ENCODE measurements at regions not wholly inside any gene's neighbourhood (a gene's known extent, or its start where the extent isn't known, plus 50 kb on each side); places are given as distances from the start of the nearest gene placed in this dataset.

GRCh38 chr13:73910733-73911132 is 223.5 kb downstream of the KLF12 start:
- intact Hi-C loops (cut with DNase I) = no loop called here
- Histone ChIP-seq H3K27me3 (no peaks in the 10 kb centered on the region), H3K9ac (ENCODE audit: low read depth in 2 of 2, low read length in 2 of 2) (no peak overlapping the region), H3K9me3 (no peaks in the 10 kb centered on the region), H3K4me3 (no peak overlapping the region), H3K27ac (no peak overlapping the region), H3K4me1 (no peaks in the 10 kb centered on the region), H3K36me3 (no peaks in the 10 kb centered on the region)
- TF ChIP-seq, protein P1, sequence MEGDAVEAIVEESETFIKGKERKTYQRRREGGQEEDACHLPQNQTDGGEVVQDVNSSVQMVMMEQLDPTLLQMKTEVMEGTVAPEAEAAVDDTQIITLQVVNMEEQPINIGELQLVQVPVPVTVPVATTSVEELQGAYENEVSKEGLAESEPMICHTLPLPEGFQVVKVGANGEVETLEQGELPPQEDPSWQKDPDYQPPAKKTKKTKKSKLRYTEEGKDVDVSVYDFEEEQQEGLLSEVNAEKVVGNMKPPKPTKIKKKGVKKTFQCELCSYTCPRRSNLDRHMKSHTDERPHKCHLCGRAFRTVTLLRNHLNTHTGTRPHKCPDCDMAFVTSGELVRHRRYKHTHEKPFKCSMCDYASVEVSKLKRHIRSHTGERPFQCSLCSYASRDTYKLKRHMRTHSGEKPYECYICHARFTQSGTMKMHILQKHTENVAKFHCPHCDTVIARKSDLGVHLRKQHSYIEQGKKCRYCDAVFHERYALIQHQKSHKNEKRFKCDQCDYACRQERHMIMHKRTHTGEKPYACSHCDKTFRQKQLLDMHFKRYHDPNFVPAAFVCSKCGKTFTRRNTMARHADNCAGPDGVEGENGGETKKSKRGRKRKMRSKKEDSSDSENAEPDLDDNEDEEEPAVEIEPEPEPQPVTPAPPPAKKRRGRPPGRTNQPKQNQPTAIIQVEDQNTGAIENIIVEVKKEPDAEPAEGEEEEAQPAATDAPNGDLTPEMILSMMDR (IDR thresholded peaks at IDR 0.05) = no peak
- DNase-seq = no peak

- no peak overlapping the region for H3K9ac ChIP-seq (ENCODE audit: low read depth in 2 of 2, low read length in 2 of 2)
- no peak for DNase-seq
- intact Hi-C loops (cut with DNase I) = no loop called here
These were observed 225.4 kb downstream of the KLF12 start for GRCh38 chr13:73908809-73909208.

GRCh38 chr13:73904625-73905024 is 229.6 kb downstream of the KLF12 start:
- Histone ChIP-seq H3K27me3 (no peaks in the 10 kb centered on the region), H3K36me3 (no peaks in the 10 kb centered on the region), H3K27ac (no peak overlapping the region), H3K4me1 (no peaks in the 10 kb centered on the region), H3K9me3 (no peaks in the 10 kb centered on the region), H3K9ac (ENCODE audit: low read depth in 2 of 2, low read length in 2 of 2) (no peak overlapping the region), H3K4me3 (no peak overlapping the region)
- TF ChIP-seq, protein P1 (IDR thresholded peaks at IDR 0.05) = no peak
- intact Hi-C loops (cut with DNase I) = no loop called here
- no peak for DNase-seq

More at GRCh38 chr13:73908809-73909208, 225.4 kb downstream of the KLF12 start:
- Histone ChIP-seq H3K27ac (no peak overlapping the region), H3K4me1 (no peaks in the 10 kb centered on the region), H3K9me3 (no peaks in the 10 kb centered on the region), H3K36me3 (no peaks in the 10 kb centered on the region), H3K4me3 (no peak overlapping the region), H3K27me3 (no peaks in the 10 kb centered on the region)
- TF ChIP-seq, protein P1 (IDR thresholded peaks at IDR 0.05) = no peak

GRCh38 chr13:73903561-73903960 is 230.6 kb downstream of the KLF12 start:
- TF ChIP-seq, protein P1 (IDR thresholded peaks at IDR 0.05) = no peak
- intact Hi-C loops (cut with DNase I) = no loop called here
- H3K27me3 ChIP-seq = no peaks in the 10 kb centered on the region

GRCh38 chr13:73902847-73903246 is 231.4 kb downstream of the KLF12 start:
- Histone ChIP-seq H3K4me3 (no peak overlapping the region), H3K4me1 (no peaks in the 10 kb centered on the region), H3K36me3 (no peaks in the 10 kb centered on the region), H3K27me3 (no peaks in the 10 kb centered on the region), H3K9me3 (no peaks in the 10 kb centered on the region), H3K27ac (no peak overlapping the region), H3K9ac (ENCODE audit: low read depth in 2 of 2, low read length in 2 of 2) (no peak overlapping the region)
- TF ChIP-seq, protein P1 (IDR thresholded peaks at IDR 0.05) = no peak
- intact Hi-C loops (cut with DNase I) = no loop called here
- no peak for DNase-seq

More at GRCh38 chr13:73903561-73903960, 230.6 kb downstream of the KLF12 start:
- no peak overlapping the region for H3K4me3 ChIP-seq
- H3K27ac ChIP-seq = no peak overlapping the region
- H3K36me3 ChIP-seq = no peaks in the 10 kb centered on the region
- H3K9ac ChIP-seq (ENCODE audit: low read depth in 2 of 2, low read length in 2 of 2) = no peak overlapping the region
- H3K4me1 ChIP-seq = no peaks in the 10 kb centered on the region
- no peak for DNase-seq
- no peaks in the 10 kb centered on the region for H3K9me3 ChIP-seq

GRCh38 chr13:73902296-73902695 is 231.9 kb downstream of the KLF12 start:
- H3K4me1 ChIP-seq = no peaks in the 10 kb centered on the region
- H3K9me3 ChIP-seq = no peaks in the 10 kb centered on the region
- H3K4me3 ChIP-seq = no peak overlapping the region
- H3K36me3 ChIP-seq = no peaks in the 10 kb centered on the region
- TF ChIP-seq, protein P1 (IDR thresholded peaks at IDR 0.05) = no peak
- H3K27ac ChIP-seq = no peak overlapping the region
- no peak for DNase-seq
- intact Hi-C loops (cut with DNase I) = no loop called here
- H3K27me3 ChIP-seq = no peaks in the 10 kb centered on the region
- no peak overlapping the region for H3K9ac ChIP-seq (ENCODE audit: low read depth in 2 of 2, low read length in 2 of 2)

All from colonic mucosa (tissue), 4 donors.